ENCODE measurements at regions not wholly inside any gene's neighbourhood (a gene's known extent, or its start where the extent isn't known, plus 50 kb on each side); places are given as distances from the start of the nearest gene placed in this dataset.

DNA sequence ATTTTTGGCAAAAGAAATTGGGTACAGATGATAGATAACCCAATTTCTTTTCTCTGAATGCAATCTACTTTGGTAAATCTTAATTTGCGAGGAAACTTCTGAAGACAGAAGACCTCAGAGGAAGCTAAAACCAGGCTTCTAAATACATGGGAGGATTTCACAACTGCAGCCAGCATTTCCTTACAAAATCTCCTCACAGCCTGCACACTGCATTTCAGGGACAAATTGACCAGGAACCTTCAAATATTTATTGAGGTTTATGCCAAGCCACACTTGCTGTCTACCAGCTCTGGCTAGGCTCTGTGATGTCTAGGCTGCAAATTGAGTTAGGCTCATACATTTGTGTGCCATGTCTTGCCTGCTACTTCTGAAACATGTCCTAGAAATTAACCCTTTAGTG is 167.3 kb upstream of the CDH5 start:
- no peak for DNase-seq
- intact Hi-C loops (cut with DNase I): no loop called here
- Histone ChIP-seq H3K27me3 (ENCODE audit: control insufficient read depth, insufficient read depth) (no peaks in the 10 kb centered on the region), H3K4me3 (ENCODE audit: low read length) (no peak overlapping the region), H3K27ac (ENCODE audit: low read length) (no peak overlapping the region), H3K4me1 (ENCODE audit: control insufficient read depth, insufficient read depth, low read length) (no peaks in the 10 kb centered on the region), H3K9me3 (ENCODE audit: control insufficient read depth, low read length) (no peaks in the 10 kb centered on the region)
- ATAC-seq: peak in 1 of 2 donors; percentile 41
- WGBS: 75% methylated on average over 1 of the region's 1 CpG

DNA sequence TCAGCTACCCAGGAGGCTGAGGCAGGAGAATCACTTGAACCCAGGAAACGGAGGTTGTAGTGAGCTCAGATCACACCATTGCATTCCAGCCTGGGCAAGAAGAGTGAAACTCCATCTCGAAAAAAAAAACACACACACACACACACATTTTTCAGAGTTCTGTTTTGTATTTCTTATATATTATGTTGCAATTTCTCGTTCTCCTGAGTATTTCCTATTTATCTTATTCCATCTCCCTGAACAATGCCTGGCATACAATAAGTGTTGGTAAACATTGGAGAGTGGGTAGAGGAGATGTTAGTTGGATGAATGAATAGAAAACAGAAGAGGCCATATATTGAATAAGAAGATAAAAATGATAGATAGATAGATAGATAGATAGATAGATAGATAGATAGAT is 167.8 kb upstream of the CDH5 start:
- Histone ChIP-seq H3K4me3 (ENCODE audit: low read length) (no peak overlapping the region), H3K27ac (ENCODE audit: low read length) (no peak overlapping the region), H3K4me1 (ENCODE audit: control insufficient read depth, insufficient read depth, low read length) (no peaks in the 10 kb centered on the region), H3K9me3 (ENCODE audit: control insufficient read depth, low read length) (no peaks in the 10 kb centered on the region), H3K27me3 (ENCODE audit: control insufficient read depth, insufficient read depth) (no peaks in the 10 kb centered on the region)
- DNase-seq (no peak), ATAC-seq (no peak)
- WGBS: 82% methylated on average over 3 of the region's 3 CpGs
- intact Hi-C loops (cut with DNase I): no loop called here

DNA sequence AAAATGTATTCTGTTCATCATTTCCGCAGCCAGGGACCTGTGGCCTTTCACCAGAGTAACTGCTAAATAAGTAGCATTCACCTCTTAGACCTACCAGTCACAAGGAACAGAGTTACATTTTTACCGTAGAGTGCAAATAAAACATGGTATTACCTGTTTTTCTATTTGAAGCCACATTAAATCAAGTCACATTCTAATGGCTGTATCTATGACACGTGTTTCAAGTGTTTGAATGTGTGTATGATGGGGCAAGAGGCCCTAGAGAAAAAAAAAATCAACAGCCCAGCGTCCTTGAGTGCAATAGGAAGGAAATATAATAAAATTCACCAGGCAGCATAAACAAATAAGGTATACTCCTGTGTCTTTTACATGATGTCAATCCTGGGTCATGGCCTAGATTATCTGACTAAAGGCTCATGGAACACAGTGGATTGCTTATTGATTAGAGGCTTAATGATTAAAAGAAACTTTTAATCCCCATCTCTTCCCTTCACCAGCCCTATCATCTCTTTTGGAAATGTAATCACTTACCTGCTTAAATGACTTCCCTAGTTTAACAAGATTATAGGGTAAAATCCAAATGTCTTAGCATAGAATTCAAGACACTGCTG is 168.7 kb upstream of the CDH5 start:
- DNase-seq (no peak), ATAC-seq (no peak)
- 86% methylated on average over 4 of the region's 4 CpGs for WGBS
- no peaks in the 10 kb centered on the region for H3K9me3 ChIP-seq (ENCODE audit: control insufficient read depth, low read length)
- intact Hi-C loops (cut with DNase I): no loop called here
- no peak overlapping the region for H3K4me3 ChIP-seq (ENCODE audit: low read length)
- H3K4me1 ChIP-seq (ENCODE audit: control insufficient read depth, insufficient read depth, low read length): no peaks in the 10 kb centered on the region
- no peaks in the 10 kb centered on the region for H3K27me3 ChIP-seq (ENCODE audit: control insufficient read depth, insufficient read depth)
- H3K27ac ChIP-seq (ENCODE audit: low read length): no peak overlapping the region

DNA sequence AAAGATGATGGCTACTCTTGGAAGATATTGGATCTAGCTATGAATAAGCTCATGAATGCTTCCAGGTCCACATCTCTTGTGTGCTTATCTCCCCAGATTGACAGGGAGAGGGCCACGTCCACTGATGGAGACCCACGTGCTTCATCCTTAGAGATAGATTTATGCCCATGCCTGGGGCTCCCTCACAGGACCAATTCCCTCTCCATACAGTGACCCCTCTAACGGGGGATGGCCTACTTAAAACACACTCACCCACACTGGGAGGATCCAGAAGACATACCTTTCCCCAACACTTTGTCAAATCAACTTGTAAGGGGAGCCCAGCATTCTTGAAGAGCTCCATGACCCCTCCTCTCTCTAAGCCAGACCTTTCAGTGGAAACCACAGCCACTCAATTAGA is 169.7 kb upstream of the CDH5 start:
- Histone ChIP-seq H3K27ac (ENCODE audit: low read length) (no peak overlapping the region), H3K4me1 (ENCODE audit: control insufficient read depth, insufficient read depth, low read length) (no peaks in the 10 kb centered on the region), H3K4me3 (ENCODE audit: low read length) (no peak overlapping the region), H3K9me3 (ENCODE audit: control insufficient read depth, low read length) (no peaks in the 10 kb centered on the region), H3K27me3 (ENCODE audit: control insufficient read depth, insufficient read depth) (no peaks in the 10 kb centered on the region)
- WGBS: 95% methylated on average over 3 of the region's 3 CpGs
- ATAC-seq (no peak), DNase-seq (no peak)
- intact Hi-C loops (cut with DNase I): no loop called here

DNA sequence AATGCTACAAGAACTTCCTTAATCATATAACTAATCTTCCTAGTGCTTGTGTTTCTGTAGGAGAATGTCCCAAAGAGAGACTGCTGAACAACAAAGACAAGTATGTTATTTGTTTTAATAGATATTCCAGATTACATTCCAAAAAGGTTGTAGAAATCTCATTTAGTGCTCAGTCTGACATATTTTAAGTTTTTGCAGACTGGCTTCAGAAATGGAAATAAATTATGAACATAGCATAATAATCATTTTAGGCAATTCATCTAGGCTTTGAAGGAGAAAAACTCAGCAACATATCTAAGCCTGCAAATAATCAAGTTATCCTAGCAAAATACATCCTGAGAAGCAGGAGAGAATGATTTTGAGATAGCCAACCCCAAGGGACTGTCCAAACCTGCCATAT is 171.6 kb upstream of the CDH5 start:
- H3K27ac ChIP-seq (ENCODE audit: low read length): no peak overlapping the region
- DNase-seq: no peak
- H3K4me1 ChIP-seq (ENCODE audit: control insufficient read depth, insufficient read depth, low read length): no peaks in the 10 kb centered on the region
- no peak for ATAC-seq
- intact Hi-C loops (cut with DNase I): no loop called here
- no peak overlapping the region for H3K4me3 ChIP-seq (ENCODE audit: low read length)
- H3K9me3 ChIP-seq (ENCODE audit: control insufficient read depth, low read length): no peaks in the 10 kb centered on the region
- no peaks in the 10 kb centered on the region for H3K27me3 ChIP-seq (ENCODE audit: control insufficient read depth, insufficient read depth)

DNA sequence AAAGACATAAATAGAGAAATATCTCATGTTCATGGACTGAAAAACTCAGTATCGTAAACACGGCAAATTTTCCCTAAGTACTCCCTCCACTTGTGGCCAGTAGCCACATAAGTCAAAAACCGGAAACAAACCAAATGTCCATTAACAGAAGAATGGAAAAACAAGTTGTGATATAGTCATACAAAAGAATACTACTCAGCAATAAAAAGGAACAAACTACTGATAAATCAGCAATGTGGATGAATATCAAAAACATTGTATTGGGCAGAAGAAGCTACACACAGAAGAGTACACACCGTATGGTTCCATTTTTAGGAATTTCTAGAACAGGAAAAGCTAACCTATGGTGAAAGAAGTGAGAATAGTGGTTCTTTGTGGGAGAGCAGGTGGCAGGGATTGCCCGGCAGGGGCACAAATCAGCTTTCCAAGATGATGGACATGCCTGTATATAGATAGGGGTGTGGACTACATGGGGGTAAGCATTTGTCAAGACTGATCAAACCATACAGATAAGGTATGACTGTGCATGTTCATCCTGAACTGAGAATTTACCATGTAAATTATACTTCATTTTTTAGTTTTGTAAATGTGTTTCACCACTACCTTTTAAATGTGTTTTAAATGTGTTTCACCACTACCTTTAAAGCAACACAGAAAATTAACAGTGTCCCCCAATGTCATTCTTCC is 172.8 kb upstream of the CDH5 start:
- no peak for ATAC-seq
- DNase-seq: no peak
- no peak overlapping the region for H3K27ac ChIP-seq (ENCODE audit: low read length)
- no peaks in the 10 kb centered on the region for H3K27me3 ChIP-seq (ENCODE audit: control insufficient read depth, insufficient read depth)
- no peak overlapping the region for H3K4me3 ChIP-seq (ENCODE audit: low read length)
- H3K4me1 ChIP-seq (ENCODE audit: control insufficient read depth, insufficient read depth, low read length): peaks cover 4% of the 10 kb centered on the region
- WGBS: 77% methylated on average over 5 of the region's 5 CpGs
- no peaks in the 10 kb centered on the region for H3K9me3 ChIP-seq (ENCODE audit: control insufficient read depth, low read length)
- intact Hi-C loops (cut with DNase I): no loop called here

DNA sequence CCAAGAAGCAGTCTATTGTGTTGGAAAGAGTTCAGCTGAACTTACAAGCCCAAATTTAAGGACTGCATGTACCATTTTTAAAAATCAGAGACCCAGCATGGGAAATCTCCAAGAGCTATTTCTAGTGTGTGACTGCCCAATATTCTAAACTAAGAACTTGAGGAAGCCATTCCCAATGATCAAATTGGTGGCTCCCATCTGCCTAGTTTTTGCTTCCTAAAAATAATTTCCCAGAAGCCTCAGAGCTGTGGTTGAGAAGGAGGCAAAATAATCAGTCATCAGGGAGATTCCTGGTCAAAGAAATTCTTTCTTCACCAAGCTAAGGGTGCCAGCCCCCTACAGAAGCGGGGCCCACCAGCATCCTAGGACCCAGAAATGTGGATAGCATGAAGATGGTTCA is 176.1 kb upstream of the CDH5 start:
- Histone ChIP-seq H3K4me3 (ENCODE audit: low read length) (no peak overlapping the region), H3K27me3 (ENCODE audit: control insufficient read depth, insufficient read depth) (no peaks in the 10 kb centered on the region), H3K4me1 (ENCODE audit: control insufficient read depth, insufficient read depth, low read length) (peaks cover 4% of the 10 kb centered on the region), H3K27ac (ENCODE audit: low read length) (no peak overlapping the region), H3K9me3 (ENCODE audit: control insufficient read depth, low read length) (no peaks in the 10 kb centered on the region)
- 94% methylated on average over 1 of the region's 1 CpG for WGBS
- intact Hi-C loops (cut with DNase I): no loop called here
- ATAC-seq: no peak
- no peak for DNase-seq

DNA sequence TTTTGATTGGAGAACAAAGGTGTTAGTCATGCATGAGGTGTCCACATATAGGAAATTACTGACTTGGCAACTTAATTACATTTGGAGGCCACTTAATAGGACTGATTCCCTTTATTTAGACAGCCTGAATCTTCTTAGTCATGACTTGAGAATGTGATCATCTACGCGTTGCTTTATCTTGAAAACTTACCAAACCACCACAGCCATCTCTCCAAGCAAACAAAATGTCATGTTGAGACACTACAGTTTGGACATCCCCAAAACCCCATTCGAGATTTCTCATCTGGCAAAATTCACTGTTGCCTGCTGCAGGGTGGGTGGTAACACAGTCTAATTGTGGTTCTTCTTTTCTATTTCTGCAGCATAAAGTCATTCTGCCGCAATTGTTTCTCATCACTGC is 176.5 kb upstream of the CDH5 start:
- no peaks in the 10 kb centered on the region for H3K9me3 ChIP-seq (ENCODE audit: control insufficient read depth, low read length)
- H3K27me3 ChIP-seq (ENCODE audit: control insufficient read depth, insufficient read depth): no peaks in the 10 kb centered on the region
- peaks cover 4% of the 10 kb centered on the region for H3K4me1 ChIP-seq (ENCODE audit: control insufficient read depth, insufficient read depth, low read length)
- no peak for ATAC-seq
- intact Hi-C loops (cut with DNase I): no loop called here
- no peak for DNase-seq
- no peak overlapping the region for H3K4me3 ChIP-seq (ENCODE audit: low read length)
- H3K27ac ChIP-seq (ENCODE audit: low read length): no peak overlapping the region
- 61% methylated on average over 4 of the region's 4 CpGs for WGBS

DNA sequence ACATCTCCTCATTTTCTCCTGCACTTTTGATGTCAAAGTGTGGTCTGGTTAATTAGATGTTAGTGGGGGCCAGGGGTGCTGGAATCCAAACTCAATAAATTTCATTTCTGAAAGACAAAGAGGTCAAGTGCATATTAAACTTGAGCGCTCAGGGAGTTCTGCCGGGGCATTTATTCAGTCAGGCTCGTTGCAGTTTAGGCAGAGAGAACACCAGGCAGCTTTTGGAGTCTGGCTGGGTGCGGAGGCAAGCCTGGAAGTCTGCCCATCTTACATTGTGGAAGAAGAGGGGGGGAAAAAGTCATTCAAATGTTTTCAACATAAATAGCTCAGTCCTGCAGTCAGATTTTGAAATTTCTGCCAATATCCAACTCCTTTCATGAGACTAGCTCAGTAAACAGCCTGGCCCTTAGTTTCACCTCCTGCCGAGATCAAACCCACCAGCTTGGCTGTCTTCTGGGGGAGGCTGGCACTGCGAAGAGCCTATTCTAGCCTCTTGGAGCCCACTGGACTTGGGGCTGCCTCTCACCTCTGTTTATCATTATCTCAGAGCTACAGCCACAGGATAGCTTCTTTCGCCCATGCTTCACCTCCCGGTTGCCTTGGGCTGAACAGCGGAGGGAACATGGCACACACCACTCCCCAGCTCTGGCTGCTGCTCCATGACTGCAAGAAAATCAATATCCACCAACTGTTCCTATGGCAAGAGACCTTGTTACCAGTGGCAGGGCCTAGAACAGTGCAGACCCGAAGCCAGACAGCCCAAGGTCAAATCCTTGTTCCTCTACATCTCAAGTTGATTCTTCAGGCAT is 177.4 kb upstream of the CDH5 start:
- Histone ChIP-seq H3K27ac (ENCODE audit: low read length) (peak overlapping the region; percentile 41), H3K4me1 (ENCODE audit: control insufficient read depth, insufficient read depth, low read length) (peaks cover 4% of the 10 kb centered on the region), H3K9me3 (ENCODE audit: control insufficient read depth, low read length) (no peaks in the 10 kb centered on the region), H3K4me3 (ENCODE audit: low read length) (no peak overlapping the region), H3K27me3 (ENCODE audit: control insufficient read depth, insufficient read depth) (no peaks in the 10 kb centered on the region)
- DNase-seq (peak; percentile 37 to 77 (median 75)), ATAC-seq (peak; percentile 57 to 83)
- WGBS: 69% methylated on average over 10 of the region's 10 CpGs
- intact Hi-C loops (cut with DNase I): no loop called here

DNA sequence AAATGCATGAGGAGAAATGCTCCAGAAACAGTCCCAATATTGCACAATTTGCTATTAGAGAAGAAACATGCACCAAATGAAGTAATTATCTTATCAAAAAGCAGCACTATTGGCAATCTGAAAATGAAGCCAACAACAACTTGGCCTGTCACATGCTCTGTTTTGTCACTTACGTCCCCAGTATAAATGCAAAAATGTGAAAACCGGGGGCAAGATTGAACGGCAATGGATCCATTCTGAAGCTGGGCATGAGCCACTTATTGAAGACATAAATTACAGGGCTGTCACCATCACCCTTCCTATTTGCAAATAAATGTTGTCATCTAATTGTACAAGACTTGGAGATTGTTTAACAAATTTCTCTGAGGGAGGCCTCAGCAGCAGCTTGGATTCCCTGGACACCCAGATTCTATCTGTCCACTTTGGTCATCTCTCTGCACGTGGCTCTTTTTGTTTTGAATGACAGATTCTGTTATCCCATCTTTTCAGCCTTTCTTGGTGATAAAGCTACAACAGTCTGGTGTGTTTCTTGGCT is 180.2 kb upstream of the CDH5 start:
- intact Hi-C loops (cut with DNase I): no loop called here
- no peak for ATAC-seq
- Histone ChIP-seq H3K27me3 (ENCODE audit: control insufficient read depth, insufficient read depth) (no peaks in the 10 kb centered on the region), H3K4me1 (ENCODE audit: control insufficient read depth, insufficient read depth, low read length) (peaks cover 4% of the 10 kb centered on the region), H3K27ac (ENCODE audit: low read length) (no peak overlapping the region), H3K4me3 (ENCODE audit: low read length) (no peak overlapping the region), H3K9me3 (ENCODE audit: control insufficient read depth, low read length) (no peaks in the 10 kb centered on the region)
- WGBS: 54% methylated on average over 4 of the region's 4 CpGs
- DNase-seq: no peak

DNA sequence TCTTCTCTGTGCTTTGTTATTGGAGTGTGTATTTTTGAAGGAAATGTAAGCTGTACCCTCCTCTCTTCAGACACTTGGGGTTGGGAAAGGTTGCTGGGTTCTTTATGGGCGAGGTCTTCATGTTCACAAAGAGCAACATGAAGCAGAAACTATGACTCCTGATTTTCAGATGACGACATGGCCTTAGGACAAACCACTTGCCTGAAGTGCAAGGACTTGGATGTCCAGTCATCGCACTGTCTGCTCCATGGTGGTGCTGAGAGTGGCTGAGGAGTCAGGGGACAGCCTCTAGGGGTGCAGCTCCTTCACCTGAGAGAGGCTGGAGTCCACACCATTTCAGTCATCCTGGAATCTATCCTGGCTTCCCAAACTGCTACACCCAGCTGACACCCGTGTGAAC is 183.9 kb upstream of the CDH5 start:
- Histone ChIP-seq H3K27me3 (ENCODE audit: control insufficient read depth, insufficient read depth) (no peaks in the 10 kb centered on the region), H3K27ac (ENCODE audit: low read length) (no peak overlapping the region), H3K4me1 (ENCODE audit: control insufficient read depth, insufficient read depth, low read length) (no peaks in the 10 kb centered on the region), H3K4me3 (ENCODE audit: low read length) (no peak overlapping the region), H3K9me3 (ENCODE audit: control insufficient read depth, low read length) (peaks cover 2% of the 10 kb centered on the region)
- 91% methylated on average over 4 of the region's 4 CpGs for WGBS
- intact Hi-C loops (cut with DNase I): no loop called here
- DNase-seq (no peak), ATAC-seq (no peak)
